Omental fat pad (tissue), 3 donors: ENCODE measurements at regions not wholly inside any gene's neighbourhood (a gene's known extent, or its start where the extent isn't known, plus 50 kb on each side); places are given as distances from the start of the nearest gene placed in this dataset.

Source experiments
- ATAC-seq: fragments of 150-250 bp; one replicate; pipeline ENCODE4 v1.9.1; 2016; ENCODE audit warnings: mild to moderate bottlenecking, moderate library complexity; ENCODE audit not compliant: low FRiP score
- DNase-seq: peaks from one replicate; pipeline ENCODE4 v3.0.0-alpha.2; 2019; ENCODE audit warnings: low spot score
- CTCF ChIP-seq, 3 donors: fragments of 450-650 bp; IDR thresholded peaks; one replicate each; pipeline ENCODE4 v1.5.1; 2016 to 2017; ENCODE audit warnings: antibody characterized with exemption in 3 of 3, mild to moderate bottlenecking in 3 of 3, moderate library complexity in 2 of 3

GRCh38 chr2:12151716-12152115, 405.3 kb downstream of the LPIN1 start:
- no peak for TF ChIP-seq CTCF (IDR thresholded peaks at IDR 0.05)
- DNase-seq (no peak), ATAC-seq (no peak)

GRCh38 chr2:12152888-12153287, 406.5 kb downstream of the LPIN1 start:
- ATAC-seq (no peak), DNase-seq (no peak)
- TF ChIP-seq CTCF (IDR thresholded peaks at IDR 0.05), result no peak

- no peak for ATAC-seq
- no peak for TF ChIP-seq CTCF (IDR thresholded peaks at IDR 0.05)
Measured at GRCh38 chr2:12155303-12156051, 409.0 kb downstream of the LPIN1 start.

GRCh38 chr2:12156349-12156748, 409.9 kb downstream of the LPIN1 start:
- TF ChIP-seq CTCF (IDR thresholded peaks at IDR 0.05), result no peak
- no peak for DNase-seq
- no peak for ATAC-seq

More at GRCh38 chr2:12155303-12156051, 409.0 kb downstream of the LPIN1 start:
- DNase-seq, result no peak

GRCh38 chr2:12161085-12161484, 414.7 kb downstream of the LPIN1 start:
- DNase-seq (no peak), ATAC-seq (no peak)
- TF ChIP-seq CTCF (IDR thresholded peaks at IDR 0.05), result no peak

- no peak for ATAC-seq
Measured at GRCh38 chr2:12162269-12163247, 416.1 kb downstream of the LPIN1 start.

More at GRCh38 chr2:12162269-12163247, 416.1 kb downstream of the LPIN1 start:
- no peak for TF ChIP-seq CTCF (IDR thresholded peaks at IDR 0.05)
- no peak for DNase-seq
